22Rv1 (cell line): ENCODE measurements at regions not wholly inside any gene's neighbourhood (a gene's known extent, or its start where the extent isn't known, plus 50 kb on each side); places are given as distances from the start of the nearest gene placed in this dataset.

Experiments used
- H3K27ac ChIP-seq: fragments of 450-650 bp; 2 replicates; pipeline ENCODE4 v1.5.1; 2017
- ZFX ChIP-seq: fragments of 450-650 bp; IDR thresholded peaks from 2 replicates; pipeline ENCODE4 v1.6.1; 2017; ENCODE audit warnings: antibody characterized with exemption, borderline replicate concordance
- TF ChIP-seq, protein P1 (sequence below): fragments of 450-650 bp; IDR thresholded peaks from 2 replicates; pipeline ENCODE4 v1.5.1; 2017; ENCODE audit warnings: mild to moderate bottlenecking

DNA sequence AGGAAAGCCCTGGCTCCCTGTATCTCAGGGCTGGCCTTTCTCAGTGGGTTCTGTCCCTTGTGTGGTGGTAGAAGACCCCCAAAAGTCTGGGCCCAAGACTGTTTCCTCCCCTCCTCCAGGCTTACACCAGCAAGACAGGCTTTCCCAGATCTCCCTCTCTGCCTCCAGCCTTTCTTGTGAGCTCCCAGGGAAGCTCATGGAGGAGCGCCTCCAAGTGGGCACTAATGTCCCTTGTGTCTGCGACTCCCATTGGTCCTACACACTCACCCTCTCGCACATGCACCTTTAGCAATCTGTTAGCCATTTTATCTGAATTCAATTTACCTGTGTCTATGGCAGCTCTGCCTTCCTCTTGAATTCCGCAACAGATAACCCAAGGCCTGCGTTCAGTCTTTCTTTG, 251.1 kb upstream of the CAND1 start:
- no peak for TF ChIP-seq ZFX
- TF ChIP-seq, protein P1, sequence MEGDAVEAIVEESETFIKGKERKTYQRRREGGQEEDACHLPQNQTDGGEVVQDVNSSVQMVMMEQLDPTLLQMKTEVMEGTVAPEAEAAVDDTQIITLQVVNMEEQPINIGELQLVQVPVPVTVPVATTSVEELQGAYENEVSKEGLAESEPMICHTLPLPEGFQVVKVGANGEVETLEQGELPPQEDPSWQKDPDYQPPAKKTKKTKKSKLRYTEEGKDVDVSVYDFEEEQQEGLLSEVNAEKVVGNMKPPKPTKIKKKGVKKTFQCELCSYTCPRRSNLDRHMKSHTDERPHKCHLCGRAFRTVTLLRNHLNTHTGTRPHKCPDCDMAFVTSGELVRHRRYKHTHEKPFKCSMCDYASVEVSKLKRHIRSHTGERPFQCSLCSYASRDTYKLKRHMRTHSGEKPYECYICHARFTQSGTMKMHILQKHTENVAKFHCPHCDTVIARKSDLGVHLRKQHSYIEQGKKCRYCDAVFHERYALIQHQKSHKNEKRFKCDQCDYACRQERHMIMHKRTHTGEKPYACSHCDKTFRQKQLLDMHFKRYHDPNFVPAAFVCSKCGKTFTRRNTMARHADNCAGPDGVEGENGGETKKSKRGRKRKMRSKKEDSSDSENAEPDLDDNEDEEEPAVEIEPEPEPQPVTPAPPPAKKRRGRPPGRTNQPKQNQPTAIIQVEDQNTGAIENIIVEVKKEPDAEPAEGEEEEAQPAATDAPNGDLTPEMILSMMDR = peak; percentile 50
- H3K27ac ChIP-seq = no peak overlapping the region

DNA sequence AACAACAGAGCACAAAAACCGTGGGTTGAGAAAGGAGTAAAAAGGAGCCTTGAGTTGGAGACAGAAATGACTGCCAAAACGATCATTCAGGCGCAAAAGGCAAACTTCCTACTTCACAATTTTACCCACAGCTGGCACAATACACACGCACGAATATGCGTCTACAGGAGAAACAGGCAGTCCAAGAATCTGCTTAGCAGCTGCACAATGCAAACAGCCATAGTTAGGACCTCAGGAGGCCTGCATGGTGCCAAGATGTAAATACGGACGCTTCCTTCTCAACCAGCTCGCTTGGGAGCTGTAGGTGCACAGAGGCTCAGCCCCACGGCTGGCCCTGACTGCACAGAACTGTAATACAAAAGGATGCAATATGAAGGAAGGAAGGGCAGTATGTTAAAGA, 250.1 kb upstream of the CAND1 start:
- H3K27ac ChIP-seq = no peak overlapping the region
- TF ChIP-seq, protein P1 = no peak
- no peak for TF ChIP-seq ZFX

DNA sequence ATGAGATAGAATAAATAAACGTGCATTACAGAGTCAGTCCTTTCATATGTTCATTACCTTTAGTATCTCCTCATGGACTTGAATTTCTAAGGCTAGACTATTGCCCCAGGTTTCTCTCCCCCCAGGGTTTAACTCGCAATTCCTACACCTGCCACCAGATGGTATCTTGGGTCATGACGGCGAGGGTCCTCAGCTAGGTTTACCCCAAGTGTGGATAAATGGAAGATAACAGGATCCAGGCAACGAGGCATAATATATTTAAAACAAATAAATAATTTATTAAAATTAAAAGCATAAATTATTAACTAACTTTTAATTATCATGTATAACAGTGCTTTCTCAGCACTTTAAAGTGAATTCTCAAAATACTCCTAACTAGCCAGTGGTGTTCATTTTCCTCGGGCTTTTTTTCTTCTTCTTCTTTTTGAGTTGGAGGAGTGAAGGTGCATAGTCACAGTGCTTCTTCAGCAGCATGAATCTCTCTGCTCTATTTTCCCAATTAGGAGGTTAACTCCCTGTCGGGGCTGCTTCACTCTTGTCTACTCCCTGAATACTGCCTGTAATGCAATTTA, 243.5 kb upstream of the CAND1 start:
- no peak overlapping the region for H3K27ac ChIP-seq
- TF ChIP-seq, protein P1 = peak; percentile 95
- TF ChIP-seq ZFX = no peak

DNA sequence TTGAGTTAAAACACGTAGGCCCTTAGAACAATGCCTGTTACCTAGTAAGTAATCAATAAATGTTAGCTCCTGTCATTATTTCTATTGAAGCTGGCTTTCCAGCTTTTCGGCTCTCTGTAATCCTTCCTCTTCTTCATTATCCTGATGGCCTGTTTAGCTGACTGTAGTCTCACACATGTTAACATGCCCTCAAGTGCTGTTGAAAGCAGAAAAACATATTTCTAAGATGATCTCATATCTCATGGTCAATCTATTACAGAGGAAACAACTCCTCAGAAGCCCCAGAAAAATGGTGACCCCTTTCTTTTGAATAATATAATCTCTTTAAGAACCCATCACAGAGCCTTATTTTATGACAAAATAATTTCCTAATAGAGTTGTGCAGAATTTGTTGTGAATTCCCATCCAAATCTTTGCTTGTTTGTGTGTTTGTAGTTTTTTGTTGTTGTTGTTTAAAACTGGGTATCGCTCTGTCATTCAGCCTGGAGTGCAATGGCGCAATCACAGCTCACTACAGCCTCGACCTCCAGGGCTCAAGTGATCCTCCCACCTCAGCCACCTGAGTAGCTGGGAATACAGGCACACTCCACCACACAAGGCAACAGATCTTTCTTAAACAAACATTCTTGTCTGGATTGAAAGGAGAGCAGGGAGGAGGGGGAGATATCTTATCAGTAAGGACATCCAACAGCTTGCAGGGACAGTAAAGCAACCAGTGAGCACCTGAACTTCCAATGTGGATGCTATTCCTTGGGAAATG, 242.5 kb upstream of the CAND1 start:
- no peak for TF ChIP-seq ZFX
- TF ChIP-seq, protein P1 = no peak
- H3K27ac ChIP-seq = no peak overlapping the region

DNA sequence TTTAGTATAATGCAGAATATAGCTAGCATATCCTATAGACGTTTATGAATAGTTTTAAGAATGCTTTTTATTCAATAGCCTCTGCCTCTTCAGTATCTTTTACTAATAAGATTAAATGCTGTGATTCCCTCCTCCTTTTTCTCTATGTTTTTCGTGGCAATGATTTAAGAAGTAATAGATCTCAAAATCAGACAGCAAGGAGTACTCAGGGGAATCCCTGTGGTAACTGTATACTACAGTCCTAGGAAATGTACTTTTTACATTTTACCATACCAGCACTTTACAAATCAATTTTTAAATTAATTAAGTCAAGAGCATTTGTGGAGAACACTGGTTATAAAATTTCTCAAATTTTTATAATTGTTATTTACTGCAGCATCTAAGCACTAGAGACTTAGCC, 240.6 kb upstream of the CAND1 start:
- TF ChIP-seq, protein P1 = no peak
- no peak for TF ChIP-seq ZFX
- H3K27ac ChIP-seq = no peak overlapping the region

DNA sequence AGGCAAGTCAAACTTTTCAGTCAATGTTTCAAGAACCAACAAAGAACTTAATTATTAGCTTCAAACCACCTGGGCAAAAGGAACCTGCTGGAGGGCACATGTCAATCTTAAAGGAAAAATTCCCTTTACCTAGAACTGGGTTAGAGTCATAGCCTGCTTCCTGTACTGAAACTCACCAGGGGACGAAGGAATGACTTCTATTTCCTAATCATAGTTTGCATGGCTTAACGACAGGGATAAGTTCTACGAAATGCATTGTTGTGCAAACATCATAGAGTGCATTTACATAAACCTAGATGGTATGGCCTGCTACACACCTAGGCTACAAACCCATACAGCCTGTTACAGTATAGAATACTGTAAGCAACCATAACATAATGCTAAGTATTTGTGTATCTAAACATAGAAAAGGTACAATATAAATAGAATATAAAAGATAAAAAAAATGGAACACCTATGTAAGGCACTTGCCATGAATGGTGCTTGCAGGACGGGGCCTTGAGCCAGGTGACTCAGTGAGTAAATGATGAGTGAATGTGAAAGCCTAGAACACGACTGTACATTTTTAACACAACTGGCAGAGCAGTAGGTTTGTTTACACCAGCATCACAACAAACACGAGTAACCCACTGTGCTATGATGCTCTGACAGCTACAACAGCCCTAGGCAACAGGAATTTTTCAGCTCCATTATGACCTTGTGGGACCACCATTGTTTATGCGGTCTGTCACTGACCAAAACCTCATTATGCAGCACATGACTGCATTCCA, 234.9 kb upstream of the CAND1 start:
- 0 out of 2 replicates have a peak overlapping the region, but pooled peaks have one; percentile 1 for H3K27ac ChIP-seq
- TF ChIP-seq ZFX = no peak
- TF ChIP-seq, protein P1 = no peak

DNA sequence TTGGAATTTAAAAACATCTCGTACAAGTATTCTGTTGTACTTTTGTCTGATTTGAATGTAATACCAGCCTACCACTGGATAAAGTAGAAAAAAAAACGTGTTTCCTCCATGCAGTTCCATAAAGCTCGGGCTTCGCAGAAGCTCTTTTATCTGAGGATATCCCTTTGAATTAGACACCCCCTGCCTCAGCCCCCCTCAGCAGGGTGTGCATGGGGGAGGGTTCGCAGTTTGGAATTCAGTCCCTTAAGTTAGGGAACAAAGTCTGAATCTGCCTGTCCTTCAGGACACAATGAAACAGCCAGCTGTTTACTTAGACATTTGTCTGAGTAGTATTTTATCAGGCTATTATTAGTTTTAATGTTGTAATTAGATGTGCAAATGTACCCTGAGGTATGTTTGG, 234.0 kb upstream of the CAND1 start:
- H3K27ac ChIP-seq = 0 out of 2 replicates have a peak overlapping the region, but pooled peaks have one; percentile 1
- no peak for TF ChIP-seq ZFX
- TF ChIP-seq, protein P1 = no peak
